Inferior parietal cortex (tissue), 1 donor: ENCODE measurements at regions not wholly inside any gene's neighbourhood (a gene's known extent, or its start where the extent isn't known, plus 50 kb on each side); places are given as distances from the start of the nearest gene placed in this dataset.
A peak's percentile ranks its signal among the peaks of the same experiment; 100 is the strongest.

Source experiments
- DNase-seq: peaks from one replicate; pipeline ENCODE4 v3.0.0-alpha.2; 2016; ENCODE audit errors: extremely low spot score

DNA sequence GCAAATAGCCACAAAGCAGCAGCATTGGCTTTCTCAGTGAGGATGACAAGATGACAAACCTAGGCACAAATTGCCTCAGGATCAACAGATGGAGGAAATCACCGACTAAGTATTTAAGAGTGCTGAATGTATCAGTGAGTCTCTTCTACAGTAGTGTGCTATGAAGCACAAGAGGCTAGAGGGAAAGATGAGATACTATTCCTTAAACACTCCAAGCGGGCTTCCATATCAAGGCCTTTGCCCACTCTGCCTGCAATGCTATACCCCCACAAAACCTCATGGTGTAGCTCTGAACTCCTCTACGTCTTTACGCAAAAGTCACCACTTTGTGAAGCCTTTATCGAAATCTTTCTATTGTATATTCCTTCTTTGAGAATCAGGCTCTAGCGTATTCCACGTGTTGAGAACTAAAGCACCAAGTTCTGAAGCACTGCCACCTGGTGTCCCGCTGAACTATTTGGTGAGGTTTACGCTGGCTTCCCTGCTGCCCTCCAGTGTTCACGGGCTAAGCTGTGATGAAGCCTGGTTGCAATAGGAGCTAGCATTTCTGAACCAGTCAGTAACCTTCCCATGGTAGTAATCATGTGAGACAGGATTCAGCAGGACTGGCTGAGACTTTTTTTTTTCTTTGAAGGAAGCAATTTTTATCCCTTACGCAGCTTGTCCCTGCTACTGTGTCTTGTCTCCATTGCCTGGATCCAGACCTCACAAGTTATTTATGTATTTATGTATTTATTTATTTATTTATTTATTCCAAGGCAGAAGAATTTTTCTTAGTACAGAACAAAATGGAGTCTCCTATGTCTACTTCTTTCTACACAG is 426.5 kb upstream of the OR4E1 start:
- peak; percentile 44 for DNase-seq

DNA sequence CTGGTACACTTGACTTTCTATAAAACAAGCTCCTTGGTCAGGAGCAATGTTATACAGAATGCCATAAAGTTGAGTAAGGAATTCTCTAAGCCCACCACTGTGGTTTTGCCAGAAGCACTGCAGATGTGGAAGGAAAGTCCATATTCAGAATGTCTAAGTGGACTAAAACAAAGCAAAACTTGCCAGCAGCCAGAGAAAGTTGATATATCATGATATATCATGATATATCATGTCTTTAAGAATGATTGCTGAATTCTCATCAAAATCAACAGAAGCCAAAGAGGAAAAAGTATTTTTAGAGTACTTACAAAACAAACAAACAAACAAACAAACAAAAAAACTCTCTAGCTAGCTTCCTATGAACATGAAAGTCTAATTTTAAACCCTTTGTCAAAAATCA is 424.8 kb upstream of the OR4E1 start:
- DNase-seq: no peak

DNA sequence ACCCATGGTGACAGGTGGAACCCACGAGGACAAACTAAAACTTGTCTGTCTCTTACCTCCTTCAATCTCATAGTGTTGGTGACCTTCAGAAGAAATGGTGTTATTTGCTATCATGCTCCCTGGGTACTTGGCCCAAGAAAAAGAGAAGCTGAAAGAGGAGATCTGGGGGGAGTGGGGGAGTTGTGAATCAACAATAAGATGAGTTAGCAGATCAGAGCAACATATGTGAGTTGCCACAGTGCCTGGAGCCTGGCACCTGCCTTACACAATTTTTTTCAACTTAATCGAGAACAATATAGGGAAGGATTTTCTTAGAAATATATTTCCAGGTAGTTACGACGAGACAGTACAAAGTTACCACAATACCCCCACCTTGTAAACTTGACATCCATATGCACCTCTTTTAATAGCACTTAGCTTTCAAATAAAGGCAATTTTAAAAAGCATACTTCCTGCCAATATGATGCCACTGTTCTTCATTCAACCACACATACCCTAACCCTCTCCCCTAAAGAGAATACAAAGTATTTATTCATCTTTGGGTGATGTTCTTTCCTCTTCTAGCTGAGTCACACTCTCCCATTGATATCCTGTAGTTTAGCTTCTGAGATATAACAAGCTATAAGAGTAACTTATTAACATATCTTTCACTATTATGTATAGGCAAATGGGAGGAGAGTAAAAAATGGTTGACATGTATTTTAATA is 424.1 kb upstream of the OR4E1 start:
- DNase-seq: no peak

DNA sequence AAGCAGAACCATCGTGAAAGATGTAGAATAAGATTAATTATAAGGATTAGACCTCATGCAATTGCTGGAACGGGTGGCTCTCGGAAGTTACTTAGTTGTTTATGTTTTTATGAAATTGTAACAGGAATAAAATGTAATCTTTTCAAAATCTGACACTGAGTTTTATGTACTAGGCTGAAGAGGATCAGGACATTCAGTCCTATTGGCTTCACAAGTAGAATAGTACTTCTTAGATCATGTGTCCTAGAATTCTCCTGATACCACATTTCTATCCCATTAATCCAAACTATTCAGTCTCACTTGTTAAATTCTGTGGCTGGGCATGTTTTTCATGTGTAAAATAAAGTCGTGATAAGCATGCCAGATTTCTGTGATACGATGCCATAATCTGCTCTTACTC is 423.5 kb upstream of the OR4E1 start:
- DNase-seq: no peak

DNA sequence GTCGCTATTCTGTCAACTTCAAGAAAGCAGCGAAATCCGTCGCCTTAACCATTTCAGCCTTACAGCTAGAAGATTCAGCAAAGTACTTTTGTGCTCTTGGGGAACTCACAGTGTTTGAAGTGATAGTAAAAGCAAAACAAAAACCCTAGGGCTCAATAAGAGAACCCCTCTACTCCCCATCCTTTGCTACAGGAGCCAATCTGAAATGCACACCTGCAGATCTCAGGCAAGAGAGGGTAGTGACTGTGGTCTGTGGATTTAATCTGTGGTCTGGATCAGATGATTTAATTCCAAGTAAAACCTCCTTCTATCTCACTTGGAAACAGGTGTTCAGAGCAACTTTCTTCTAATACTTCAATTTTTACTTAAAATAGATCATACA is 422.9 kb upstream of the OR4E1 start:
- DNase-seq: no peak

DNA sequence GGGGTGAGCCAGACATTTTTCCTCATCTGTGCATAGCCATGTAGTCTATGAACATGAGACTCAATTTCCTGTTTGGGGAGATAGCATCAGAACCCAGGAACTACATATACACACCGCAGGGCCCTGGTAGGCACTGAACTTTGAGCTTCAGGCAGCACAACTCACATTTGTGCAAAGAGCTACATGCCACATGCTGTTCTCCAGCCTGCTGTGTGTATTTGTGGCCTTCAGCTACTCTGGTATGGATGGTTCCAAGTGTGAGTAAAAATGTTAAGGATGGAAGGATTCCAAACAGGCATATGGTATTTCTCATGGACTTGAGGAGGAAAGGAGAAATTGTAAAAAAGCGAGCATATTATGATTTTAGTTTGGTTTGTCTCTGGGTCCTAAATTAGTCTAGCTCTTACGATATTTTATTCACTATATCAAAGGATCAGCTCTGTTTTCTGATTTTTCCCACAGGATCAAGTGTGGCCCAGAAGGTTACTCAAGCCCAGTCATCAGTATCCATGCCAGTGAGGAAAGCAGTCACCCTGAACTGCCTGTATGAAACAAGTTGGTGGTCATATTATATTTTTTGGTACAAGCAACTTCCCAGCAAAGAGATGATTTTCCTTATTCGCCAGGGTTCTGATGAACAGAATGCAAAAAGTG is 422.4 kb upstream of the OR4E1 start:
- DNase-seq: peak; percentile 60

DNA sequence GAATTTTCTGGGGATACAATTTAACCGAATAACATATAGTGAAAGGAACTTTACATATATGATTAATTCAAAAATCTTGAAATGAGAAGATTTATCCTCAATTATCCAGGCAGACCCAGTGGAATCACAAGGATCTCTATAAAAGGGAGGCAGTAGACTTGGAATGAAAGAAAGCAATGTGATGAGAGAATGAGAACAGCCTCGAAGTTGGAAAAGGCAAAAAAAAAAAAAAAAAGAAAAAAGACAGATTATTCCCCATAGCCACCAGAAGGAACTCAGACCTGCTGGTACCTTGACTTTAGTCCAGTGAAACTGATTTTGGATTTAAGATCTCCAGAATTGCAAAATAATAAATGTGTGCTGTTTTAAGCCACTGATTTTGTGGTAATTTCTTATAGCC is 416.3 kb upstream of the OR4E1 start:
- no peak for DNase-seq

DNA sequence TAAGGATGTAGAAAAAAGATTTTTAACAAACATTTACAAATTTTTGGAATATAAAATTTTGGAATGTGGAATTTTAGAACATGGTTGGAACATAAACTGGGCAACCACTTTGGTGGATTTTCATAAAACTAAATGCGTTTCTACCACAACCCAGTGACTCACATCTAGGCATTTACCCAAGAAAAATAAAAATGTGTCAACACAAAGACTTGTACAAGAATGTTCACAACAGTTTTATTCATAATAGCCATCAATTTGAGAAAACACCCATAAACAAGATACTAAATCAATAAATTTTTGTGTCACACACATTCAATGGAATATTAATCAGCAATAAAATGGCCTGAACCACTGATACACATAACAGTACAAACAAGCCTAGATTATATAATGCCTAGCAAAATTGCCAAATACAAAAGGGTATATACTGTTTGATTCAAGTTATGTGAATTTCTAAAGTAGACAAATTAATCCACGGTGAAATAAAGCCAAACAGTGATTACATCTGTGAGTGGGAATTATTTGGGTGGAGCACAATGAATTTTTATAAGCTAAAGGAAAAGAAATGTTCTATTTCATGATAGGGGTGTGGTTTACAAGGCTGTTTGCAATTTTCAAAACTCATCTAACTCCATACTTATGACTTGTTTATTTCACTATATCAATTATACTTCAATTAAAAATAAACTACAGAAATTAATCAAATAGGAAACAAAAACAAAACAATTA is 415.2 kb upstream of the OR4E1 start:
- DNase-seq: peak; percentile 34

DNA sequence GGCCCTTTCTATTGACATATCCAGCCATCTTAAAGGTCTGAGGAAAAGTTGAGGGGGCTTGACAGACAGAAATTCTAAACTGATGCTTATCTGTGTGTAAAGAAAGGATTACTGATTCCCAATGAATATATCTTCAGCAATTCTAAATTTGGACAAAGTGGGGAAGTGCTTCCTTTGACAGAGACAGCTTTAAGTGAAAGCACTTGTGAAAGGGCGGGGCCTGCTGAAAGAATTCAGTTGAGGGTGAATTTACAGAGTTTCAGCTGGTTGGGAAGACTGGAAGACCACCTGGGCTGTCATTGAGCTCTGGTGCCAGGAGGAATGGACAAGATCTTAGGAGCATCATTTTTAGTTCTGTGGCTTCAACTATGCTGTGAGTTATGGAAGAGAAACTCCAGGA is 412.5 kb upstream of the OR4E1 start:
- DNase-seq: no peak

DNA sequence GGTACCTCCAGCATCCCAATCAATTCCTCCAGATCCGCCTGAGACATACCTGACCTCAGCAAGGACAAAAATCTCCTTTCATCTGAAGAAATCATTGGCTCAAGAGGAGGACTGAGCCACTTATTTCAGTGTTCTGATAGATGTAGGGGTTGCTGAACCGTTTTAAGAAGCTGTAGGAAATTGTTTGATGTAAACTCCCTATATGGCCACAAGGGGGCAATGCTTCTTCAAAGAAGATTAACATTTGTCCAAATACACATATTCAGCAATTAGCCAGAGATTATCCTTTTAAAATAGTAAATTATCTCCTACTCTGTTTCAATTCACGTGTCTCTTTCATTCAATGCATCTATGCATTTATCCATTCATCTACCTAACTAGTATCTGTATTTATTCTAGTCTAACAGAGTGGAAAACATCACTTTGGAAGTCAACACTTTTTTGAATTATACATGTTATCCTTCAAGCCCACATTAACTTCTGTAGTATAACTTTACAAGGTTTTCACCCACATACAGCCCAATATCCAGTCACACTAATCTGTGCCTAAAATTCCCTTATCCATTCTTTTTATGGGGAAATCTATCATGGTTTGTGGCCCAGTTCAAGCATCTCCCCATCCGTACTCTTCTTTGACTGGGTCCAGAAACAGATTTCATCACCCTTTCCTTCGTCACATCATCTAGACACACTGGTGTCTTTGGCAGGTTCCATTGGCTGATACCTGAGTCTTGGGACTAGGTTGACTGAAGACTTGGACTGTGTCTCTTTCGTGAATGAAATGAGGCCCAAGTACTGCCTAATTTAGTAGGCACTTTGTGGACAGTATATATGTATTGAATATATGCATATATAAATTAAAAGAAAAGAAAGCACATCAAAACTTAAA is 411.0 kb upstream of the OR4E1 start:
- DNase-seq: peak; percentile 86

DNA sequence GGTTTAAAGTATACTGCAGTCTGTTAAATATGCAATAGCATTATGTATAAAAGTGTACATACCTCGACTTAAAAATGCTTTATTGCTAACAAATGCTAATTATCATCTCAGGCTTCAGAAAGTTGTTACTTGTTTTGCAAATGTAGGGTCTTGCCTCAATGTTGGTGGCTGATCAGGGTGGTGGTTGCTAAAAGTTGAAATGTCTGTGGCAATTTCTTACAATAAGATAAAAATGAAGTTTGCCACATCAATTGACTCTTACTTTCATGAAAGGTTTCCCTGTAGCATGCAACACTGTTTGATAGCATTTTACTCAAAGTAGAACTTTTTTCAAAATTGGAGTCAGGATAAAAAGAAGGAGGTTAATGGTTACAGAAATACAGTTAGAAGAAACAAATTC is 407.7 kb upstream of the OR4E1 start:
- DNase-seq: no peak

DNA sequence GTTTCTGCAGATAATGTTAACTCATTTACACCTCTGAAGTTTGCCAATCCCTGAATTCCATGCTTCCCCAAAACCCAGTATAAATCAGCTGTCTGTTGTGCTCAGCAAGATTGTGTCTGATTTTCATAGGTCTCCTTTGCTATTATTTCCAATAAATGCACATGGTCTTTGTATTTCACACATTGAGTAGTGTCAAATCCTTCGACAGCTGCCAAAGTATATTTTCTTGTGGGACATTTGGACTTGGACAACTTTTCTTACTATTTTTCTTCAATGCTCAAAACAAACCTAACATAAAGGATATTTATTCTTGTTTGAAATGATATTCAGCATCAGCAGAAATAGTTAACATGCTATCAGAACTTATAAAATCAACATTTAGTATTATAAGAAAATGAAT is 406.1 kb upstream of the OR4E1 start:
- no peak for DNase-seq

DNA sequence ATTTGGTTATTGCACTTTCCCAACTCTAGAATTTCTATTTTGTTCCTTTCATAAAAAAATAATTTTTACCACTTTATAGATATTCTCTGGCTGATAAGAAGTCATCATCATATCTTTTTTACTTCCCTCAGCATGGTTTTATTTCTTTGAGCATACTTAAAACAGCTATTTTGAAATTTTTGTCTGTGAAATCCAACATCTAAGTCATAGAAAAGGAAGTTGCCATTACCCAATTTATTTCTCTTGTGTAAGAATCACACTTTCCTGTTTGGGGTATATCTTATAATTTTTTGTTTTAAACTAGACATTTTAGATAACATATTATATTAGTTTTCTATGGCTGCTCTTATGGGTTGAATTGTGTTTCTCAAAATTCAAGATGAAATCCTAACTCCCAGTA is 400.2 kb upstream of the OR4E1 start:
- no peak for DNase-seq

DNA sequence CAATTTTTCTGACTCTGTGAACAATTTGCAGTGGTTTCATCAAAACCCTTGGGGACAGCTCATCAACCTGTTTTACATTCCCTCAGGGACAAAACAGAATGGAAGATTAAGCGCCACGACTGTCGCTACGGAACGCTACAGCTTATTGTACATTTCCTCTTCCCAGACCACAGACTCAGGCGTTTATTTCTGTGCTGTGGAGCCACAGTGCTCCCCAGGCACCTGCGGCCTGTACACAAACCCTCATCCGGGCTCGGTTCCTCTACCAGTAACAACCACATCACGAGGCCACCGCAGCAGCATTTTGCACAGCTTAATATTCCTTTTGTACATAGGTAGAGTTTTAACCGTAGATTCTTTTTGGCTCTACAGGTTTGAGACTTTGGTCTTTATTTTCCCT is 397.4 kb upstream of the OR4E1 start:
- no peak for DNase-seq

DNA sequence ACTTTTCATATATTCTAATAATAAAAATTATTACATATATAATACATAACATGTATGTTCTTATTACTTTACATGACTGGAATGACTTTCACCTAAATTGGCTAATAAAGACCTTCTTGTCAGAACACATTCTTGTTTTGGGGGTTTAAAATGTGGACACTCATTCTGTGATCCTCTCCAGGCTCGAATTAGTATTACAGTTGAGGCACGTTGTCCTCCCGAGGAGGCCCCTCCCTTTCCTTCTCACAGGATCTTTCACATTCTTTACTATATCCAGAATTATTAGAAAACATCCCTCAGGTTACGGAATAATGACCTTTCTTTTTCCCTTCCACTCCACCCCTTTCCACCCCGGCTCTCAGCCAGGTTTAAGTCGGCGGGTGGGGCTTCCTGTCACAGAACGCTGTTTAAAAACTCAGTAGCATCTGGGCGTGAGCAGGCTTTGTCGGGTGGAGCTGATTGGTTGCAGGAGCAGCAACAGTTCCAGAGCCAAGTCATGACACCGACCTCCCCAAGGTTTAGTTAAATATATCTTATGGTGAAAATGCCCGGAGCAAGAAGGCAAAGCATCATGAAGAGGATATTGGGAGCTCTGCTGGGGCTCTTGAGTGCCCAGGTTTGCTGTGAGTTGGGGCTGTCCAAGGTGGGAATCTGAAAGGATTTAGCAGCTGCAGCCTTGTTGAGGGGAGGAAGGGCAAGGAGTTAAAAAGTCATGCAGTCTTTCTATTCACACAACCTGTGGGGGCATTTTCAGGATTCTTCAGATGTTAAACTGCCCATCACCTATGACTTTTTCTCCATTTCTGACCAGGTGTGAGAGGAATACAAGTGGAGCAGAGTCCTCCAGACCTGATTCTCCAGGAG is 396.7 kb upstream of the OR4E1 start:
- DNase-seq: no peak

DNA sequence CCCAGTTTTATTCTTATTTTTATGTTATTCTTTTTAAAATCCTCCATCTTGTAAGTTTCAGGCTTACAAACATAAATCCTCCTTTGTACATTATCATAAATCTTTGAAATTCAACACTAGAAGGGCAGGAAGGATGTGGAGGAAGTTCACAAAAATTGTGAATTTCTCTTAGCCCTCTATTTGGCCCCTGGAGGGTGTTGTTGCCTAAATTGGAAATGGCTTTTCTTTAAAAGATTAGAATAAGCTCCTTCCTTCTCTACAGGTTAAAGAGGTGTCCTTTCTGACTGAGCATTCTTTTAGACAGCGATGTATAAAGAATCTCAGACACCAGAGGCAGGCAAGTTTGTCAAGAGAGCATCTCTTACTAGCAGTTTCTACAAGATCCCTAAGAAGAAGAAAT is 391.7 kb upstream of the OR4E1 start:
- DNase-seq: no peak

DNA sequence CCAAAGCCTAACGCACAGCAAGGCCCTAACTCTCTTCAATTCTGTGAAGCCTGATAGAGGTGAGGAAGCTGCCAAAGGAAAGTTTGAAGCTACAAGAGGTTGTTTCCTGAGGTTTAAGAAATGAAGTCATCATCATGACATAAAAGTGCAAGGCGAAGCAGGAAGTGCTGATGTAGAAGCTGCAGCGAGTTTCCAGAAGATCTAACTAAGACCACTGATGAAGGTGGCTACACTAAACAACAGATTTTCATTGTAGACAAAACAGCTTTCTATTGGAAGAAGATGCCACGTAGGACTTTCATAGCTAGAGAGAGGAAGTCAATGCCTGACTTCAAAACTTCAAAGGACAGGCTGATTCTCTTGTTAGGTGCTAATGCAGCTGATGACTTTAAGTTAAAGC is 385.6 kb upstream of the OR4E1 start:
- no peak for DNase-seq

DNA sequence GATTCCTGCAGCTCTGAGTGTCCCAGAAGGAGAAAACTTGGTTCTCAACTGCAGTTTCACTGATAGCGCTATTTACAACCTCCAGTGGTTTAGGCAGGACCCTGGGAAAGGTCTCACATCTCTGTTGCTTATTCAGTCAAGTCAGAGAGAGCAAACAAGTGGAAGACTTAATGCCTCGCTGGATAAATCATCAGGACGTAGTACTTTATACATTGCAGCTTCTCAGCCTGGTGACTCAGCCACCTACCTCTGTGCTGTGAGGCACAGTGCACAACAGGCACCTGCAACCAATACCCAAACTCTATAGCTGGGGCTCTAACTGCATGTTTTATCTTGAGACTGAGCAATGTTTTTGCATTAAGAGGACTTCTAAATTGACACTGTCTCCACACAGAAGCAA is 379.2 kb upstream of the OR4E1 start:
- no peak for DNase-seq

DNA sequence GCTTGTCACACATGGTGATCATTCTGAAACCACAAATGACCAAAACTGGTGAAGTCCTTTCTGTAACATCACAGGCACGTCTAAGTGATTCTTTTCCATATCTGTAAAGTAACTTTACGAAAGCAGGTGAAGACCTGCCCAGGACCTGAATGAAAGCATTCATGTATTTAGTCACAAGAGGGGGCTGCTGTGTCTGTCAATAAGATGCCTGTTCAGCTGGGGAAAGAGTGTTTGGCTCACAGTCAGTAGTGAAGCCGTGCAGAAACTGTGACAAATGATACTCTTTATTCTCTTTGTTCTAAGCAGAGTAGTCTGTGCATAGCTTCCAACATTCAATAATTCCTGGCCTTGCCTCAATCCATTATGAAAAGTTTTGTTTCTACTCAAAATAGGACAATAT is 373.5 kb upstream of the OR4E1 start:
- DNase-seq: peak; percentile 40

DNA sequence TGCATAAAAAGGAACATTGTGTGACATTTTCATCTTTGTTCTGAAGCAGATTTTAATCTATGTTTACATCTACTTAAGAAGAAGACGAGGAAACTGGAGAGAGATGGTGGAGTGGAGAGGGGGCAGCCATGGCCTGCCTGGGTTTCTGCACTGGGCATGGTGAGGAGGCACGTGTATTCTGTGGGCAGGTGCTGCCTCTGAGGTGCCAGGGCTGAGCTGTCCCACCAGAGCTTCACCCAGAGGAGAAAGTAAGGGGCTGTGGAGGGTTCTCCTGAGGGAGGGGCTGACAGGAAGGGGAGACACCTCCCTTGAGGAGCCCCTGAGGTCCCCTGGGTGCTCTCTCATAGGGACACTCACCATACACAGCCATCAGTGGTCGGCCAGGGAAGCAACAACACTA is 372.4 kb upstream of the OR4E1 start:
- no peak for DNase-seq
